ENCODE measurements at regions not wholly inside any gene's neighbourhood (a gene's known extent, or its start where the extent isn't known, plus 50 kb on each side); places are given as distances from the start of the nearest gene placed in this dataset.

DNA sequence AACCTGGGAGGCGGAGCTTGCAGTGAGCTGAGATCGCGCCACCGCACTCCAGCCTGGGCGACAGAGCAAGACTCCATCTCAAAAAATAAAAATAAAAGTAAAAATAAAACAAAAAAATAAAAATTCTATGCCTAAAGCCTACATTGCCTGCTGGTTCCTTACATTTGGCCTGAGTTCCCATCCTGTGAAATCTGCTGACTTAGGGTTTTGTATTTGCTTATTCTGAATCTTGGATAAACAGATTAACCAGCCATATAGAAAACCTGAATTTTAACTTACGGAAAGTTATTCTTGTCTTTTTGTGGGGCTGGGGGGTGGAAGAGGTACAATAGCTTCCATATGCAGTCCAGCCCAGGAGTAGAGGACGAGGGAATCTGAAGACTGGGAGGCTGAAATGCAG, 73.7 kb upstream of the UMPS start:
- TF ChIP-seq, protein P1, sequence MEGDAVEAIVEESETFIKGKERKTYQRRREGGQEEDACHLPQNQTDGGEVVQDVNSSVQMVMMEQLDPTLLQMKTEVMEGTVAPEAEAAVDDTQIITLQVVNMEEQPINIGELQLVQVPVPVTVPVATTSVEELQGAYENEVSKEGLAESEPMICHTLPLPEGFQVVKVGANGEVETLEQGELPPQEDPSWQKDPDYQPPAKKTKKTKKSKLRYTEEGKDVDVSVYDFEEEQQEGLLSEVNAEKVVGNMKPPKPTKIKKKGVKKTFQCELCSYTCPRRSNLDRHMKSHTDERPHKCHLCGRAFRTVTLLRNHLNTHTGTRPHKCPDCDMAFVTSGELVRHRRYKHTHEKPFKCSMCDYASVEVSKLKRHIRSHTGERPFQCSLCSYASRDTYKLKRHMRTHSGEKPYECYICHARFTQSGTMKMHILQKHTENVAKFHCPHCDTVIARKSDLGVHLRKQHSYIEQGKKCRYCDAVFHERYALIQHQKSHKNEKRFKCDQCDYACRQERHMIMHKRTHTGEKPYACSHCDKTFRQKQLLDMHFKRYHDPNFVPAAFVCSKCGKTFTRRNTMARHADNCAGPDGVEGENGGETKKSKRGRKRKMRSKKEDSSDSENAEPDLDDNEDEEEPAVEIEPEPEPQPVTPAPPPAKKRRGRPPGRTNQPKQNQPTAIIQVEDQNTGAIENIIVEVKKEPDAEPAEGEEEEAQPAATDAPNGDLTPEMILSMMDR (IDR thresholded peaks at IDR 0.05; ENCODE audit: low read depth, low read length, poor library complexity, severe bottlenecking): no peak
- TF ChIP-seq EZH2phosphoT487 (IDR thresholded peaks at IDR 0.05; ENCODE audit: borderline replicate concordance, low read length): no peak

All from DOHH2 (cell line).